HG03045 (cell line): ENCODE measurements at regions not wholly inside any gene's neighbourhood (a gene's known extent, or its start where the extent isn't known, plus 50 kb on each side); places are given as distances from the start of the nearest gene placed in this dataset.

Experiments
- ATAC-seq: cut with Tn5 transposase; IDR thresholded peaks from one replicate; pipeline ENCODE4 v1.9.1; 2021; ENCODE audit warnings: mild to moderate bottlenecking, moderate library complexity; ENCODE audit not compliant: unreplicated experiment

DNA sequence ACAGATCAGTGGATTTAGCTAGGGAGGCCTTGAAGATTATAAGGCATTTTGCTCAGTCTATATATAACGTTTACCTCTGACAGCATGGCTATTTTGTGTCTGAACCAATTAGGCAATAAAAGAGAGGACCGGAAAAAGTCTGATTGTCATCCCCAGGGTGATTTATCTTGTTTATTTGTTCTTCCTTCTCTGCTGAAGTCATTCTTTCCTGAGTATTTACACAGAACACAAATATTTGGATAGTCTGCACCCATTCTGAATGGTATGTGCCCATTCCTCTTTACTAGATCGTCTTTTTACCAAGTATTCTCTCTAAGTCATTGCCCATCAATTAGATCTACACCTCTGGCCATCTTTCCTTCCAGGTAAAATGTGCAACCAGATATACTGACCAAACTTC lies 1602.9 kb downstream of the KCNT2 start:
- no peak for ATAC-seq

GRCh38 chr1:194990483-194990882 lies 1617.8 kb downstream of the KCNT2 start:
- ATAC-seq = no peak

DNA sequence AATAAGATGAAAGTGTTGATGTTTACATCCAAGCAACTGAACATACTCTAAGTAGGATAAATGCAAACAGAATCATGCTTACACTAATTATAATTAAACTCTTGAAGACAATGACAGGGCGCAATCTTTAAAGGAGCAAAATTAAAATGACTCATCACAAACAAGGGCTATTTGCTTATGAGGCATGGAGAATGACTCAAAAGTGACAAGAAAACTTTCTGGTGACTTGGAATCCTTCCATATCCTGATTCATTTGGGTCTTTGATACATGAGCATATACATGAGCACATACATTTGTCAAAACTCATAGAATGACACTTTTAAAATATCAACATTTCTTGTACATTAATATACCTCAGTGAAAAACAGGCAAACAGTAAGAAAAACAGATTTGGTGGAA lies 1632.3 kb downstream of the KCNT2 start:
- no peak for ATAC-seq

- ATAC-seq = no peak
Measured at GRCh38 chr1:194968916-194969315, 1639.3 kb downstream of the KCNT2 start.

DNA sequence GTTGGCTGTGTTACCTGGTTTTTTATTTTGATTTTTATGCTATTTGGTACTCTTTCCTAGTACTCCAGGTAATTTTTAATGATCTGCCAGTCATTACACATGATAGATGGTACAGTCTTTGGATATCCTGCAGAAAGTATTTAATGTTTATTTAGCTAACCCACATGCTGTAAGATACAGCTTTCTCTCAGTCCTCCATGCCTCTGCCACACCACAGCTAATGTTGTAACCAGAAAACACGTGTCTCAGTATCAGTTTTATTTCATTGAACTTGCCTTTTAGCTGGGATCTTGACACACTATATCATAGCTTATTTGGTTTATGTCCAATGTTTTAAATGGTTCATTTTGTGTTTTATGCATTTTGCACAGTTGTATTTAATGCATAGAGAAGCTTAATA lies 1648.4 kb downstream of the KCNT2 start:
- no peak for ATAC-seq

- ATAC-seq = no peak
Measured at GRCh38 chr1:194952171-194952570, 1656.1 kb downstream of the KCNT2 start.

DNA sequence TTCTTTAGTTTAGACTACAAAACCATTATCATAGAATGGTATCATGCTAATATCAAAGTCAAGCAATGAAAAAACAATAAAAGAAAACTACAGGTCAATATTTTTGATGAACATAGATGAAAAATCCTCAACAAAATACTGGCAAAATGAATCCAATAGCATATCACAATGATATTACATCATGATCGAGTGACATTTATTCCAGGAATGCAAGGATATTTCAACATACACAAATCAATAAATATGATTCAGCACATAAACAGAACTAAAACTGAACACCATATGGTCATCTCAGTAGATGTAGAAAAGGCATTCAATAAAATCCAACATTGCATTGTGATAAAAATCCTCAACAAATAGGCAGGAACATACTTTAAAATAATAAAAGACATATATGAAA lies 1657.7 kb downstream of the KCNT2 start:
- ATAC-seq = no peak

- no peak for ATAC-seq
Measured at GRCh38 chr1:194940336-194941030, 1667.8 kb downstream of the KCNT2 start.

DNA sequence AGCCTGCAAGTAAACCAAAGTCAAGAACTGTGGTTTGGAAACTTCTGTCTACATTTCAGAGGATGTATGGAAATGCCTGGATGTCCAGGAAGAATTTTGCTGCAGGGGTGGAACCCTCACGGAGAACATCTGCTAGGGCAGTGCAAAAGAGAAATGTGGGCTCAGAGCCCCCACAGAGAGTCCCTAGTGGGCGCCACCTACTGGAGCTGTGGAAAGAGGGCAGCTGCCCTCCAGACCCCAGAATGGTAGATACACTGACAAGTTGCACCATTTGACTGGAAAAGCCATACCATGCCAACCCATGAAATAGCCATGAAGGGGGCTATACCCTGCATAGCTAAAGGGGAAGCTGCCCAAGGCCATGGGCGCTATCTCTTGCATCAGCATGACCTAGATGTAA lies 1672.4 kb downstream of the KCNT2 start:
- ATAC-seq = no peak

DNA sequence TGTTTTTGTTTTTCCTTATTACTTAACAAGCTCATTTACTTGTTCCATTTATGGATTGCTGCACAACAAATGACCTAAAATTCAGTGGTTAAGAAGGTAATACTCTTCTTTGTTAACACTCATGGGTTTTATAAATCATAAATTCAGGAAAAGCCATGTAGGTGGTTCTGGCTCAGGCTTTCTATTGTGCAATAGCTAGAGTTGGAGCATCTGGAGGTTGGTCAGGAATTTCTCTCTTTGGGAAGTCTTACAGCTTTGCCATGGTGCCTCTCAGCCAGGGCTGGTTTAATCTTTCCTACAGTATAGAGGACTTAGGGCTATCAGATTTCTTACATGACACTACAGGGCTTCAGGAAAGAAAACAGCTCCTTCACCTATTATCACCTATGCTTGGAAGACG lies 1677.1 kb downstream of the KCNT2 start:
- no peak for ATAC-seq

DNA sequence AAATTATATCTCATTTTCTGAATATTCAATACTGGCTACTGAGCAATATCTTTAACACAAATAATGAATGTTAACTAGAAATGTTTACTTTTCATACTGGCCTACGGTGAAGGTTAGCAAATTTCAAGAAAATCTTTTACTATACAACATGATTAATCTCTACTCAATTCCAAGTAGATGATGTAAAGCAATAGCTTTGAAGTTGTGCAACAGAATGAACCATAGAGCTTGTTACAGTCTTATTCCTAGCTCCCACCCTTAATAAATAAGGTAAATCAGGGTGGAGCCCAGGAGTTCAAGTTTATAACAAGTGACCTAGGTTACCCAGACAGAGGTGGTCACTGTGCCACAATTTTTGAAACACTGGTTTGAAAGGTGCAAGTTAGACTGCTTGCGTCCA lies 1678.1 kb downstream of the KCNT2 start:
- no peak for ATAC-seq

- no peak for ATAC-seq
Measured at GRCh38 chr1:194929357-194929756, 1678.9 kb downstream of the KCNT2 start.

DNA sequence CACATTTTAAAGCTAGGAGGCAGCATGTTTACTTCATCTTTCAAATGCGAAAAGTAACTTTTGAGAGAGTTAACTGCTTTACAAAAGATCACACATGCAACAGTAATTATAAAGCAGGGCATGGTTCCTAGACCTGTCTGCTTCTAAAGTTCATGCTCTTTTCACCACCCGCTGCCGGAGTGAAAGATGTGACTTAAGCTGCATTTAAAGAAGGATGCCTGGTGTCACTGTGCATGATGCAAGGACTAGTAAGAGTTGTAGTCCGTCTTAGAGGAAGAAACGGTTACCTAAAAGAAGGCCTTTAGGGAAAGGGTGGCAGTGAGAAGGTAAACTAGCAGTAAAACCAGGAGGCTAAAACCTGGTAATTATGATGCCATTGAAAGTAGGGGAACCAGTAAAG lies 1689.1 kb downstream of the KCNT2 start:
- ATAC-seq = no peak

- ATAC-seq = no peak
Measured at GRCh38 chr1:194917769-194918168, 1690.5 kb downstream of the KCNT2 start.

GRCh38 chr1:194908643-194909042 lies 1699.6 kb downstream of the KCNT2 start:
- no peak for ATAC-seq

DNA sequence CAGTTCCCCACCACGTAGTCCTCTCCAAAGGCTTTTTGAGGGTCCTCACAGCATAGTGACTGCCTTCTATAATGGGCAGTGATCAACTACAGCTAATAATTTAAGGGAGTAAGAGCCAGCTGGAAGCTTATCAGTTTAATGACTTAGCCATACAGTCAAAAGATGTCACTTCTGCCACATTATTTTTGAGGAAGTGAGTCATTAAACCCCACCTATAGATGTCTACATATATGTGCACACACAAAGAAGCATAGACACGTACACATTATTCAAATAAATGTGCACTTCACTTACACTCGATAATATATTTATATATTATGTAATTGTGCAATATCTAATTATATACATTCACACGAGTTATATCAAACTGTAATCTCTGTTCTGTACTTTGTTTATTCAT lies 1704.7 kb downstream of the KCNT2 start:
- no peak for ATAC-seq

DNA sequence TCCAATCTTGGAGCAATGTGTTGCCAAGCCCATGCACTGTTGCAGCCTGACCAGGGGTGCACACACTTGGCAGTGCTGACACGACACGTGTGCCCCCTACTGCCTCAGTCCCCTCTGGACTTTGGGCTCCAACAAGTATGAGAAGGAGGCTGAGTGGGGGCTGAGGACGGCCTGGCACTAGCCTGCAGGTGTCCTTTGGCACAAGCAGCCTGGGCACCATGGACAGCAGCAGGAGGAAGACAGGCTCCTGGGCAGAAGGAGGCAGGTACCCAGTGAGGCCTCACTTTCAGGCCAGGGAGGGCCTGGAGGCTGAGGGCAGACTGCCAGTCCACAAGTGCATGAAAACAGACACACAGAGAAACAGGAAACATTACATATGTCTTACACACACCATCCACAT lies 1702.9 kb upstream of the B3GALT2 start:
- ATAC-seq = no peak

DNA sequence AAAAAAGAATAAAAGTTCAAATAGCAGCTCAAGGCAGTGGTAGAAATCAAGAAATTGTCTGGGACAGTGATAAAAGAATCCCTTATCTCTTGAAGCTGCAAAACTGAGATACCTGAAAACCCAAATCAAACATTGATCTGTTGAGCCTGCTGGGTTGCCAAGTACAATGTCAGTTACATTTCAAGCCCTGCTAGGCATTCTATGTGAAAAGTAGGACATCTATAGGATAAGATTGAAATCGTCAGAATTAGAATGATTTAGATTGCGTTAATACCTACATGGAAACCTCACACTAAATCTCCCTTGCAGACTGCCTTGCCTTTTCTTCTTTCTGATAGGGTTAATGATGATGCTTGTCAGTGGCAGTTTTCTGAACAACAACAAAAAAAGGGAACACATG lies 1684.4 kb upstream of the B3GALT2 start:
- ATAC-seq = no peak

DNA sequence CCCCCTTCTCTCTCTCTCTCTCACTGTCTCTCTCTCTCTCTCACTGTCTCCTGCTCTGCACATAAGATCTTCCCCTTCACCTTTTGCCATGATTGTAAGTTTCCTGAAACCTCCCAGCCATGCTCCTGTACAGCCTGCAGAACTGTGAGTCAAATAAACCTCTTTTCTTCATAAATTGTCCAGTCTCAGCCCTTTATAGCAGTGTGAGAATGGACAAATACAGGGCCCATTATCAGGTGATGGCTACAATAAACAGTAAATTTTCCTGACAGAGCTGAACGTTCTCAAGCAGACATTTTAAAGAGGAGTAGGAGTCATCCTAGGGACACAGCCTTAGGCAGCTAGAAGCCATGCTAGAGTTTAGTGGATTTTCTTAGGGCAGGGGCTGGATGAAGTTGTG lies 1679.7 kb upstream of the B3GALT2 start:
- no peak for ATAC-seq

- ATAC-seq = no peak
Measured at GRCh38 chr1:194865383-194865782, 1679.0 kb upstream of the B3GALT2 start.

- ATAC-seq = no peak
Measured at GRCh38 chr1:194862129-194862528, 1675.7 kb upstream of the B3GALT2 start.

DNA sequence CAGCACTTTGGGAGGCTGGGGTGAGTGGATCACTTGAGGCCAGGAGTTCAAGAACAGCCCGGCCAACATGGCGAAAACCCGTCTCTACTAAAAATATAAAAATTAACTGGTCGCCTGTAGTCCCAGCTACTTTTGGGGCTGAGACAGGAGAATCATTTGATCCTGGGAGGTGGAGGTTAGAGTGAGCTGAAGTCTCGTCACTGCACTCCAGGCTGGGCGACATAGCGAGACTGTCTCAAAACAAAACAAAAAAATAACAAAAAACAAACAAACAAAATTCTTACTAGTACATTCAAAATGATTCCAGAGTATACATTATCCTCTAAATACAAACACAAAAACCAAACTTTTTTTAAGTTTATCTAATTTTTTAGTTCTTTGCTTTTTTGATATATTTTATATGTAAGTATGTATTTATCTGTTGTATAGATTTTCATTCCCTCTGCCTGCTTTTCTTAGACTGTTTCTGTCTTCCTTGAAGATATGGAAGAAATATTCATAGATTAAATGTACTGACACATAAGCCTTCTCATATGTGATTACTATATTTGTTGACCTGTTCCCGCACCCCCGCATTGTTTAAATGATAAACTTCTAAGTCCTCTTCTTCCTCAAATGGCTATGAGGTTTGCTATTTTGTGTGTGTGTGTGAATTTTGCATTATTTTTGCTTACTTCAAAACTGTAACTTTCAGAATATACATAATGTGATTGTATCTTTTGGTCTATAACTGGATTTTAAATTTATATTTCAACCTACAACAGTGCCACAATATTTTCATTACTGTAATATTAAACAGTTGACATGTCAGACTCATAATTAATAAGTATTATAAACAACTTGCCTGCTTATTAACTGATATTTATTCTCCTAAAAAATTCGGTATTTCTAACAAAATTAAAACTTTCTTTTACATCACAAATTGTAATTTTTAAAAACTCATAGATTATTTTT lies 1674.1 kb upstream of the B3GALT2 start:
- ATAC-seq = no peak
